GM12878 (cell line): ENCODE measurements at regions not wholly inside any gene's neighbourhood (a gene's known extent, or its start where the extent isn't known, plus 50 kb on each side); places are given as distances from the start of the nearest gene placed in this dataset.

Experiments used
- ATAC-seq: fragments of 200-7000 bp; cut with Tn5 transposase; 3 replicates; pipeline ENCODE4 v1.9.1; 2020; ENCODE audit warnings: mild to moderate bottlenecking, moderate library complexity
- BruUV-seq: library from RNA; stranded (reverse); fragments of 400-500 nt; replicated peaks from 2 replicates; lab custom pipeline; 2021; lab: Mats Ljungman, UMichigan
- CTCF ChIA-PET: fragments of 300-600 bp; sonication (Branson Sonifier 250); formaldehyde crosslinking; extraction: SDS; loops from one replicate; lab custom pipeline; 2021; ENCODE audit warnings: inconsistent platforms; lab: Yijun Ruan, JAX
- POLR2A ChIA-PET: fragments of 350-600 bp; formaldehyde crosslinking; extraction: SDS; loops from one replicate; lab custom pipeline; 2021; ENCODE audit warnings: inconsistent platforms; lab: Charles Lee
- RAD21 ChIA-PET: fragments of 300-600 bp; sonication (Branson Sonifier 250); formaldehyde crosslinking; loops from one replicate; lab custom pipeline; 2023; ENCODE audit warnings: antibody characterized with exemption; ENCODE audit not compliant: unreplicated experiment; lab: Charles Lee
- SMC1A ChIA-PET: fragments of 300-600 bp; sonication (Branson Sonifier 250); formaldehyde crosslinking; loops from one replicate; lab custom pipeline; 2023; ENCODE audit not compliant: unreplicated experiment, uncharacterized antibody; lab: Charles Lee
- DNase-seq: peaks from one replicate; pipeline ENCODE4 v3.0.0-alpha.2; 2011; ENCODE audit warnings: low read depth, low spot score
- FAIRE-seq: peaks from 3 replicates; lab custom pipeline; 2011; peaks lifted over from hg19 to GRCh38; lab: Jason Lieb, UNC
- H2AFZ ChIP-seq: 2 replicates; pipeline ENCODE4 v1.6.0; 2011; ENCODE audit warnings: low read depth, low read length, control low read depth; ENCODE audit not compliant: control insufficient read depth
- H3K27ac ChIP-seq: 2 replicates; pipeline ENCODE4 v1.5.1; 2011; ENCODE audit warnings: control low read depth; ENCODE audit not compliant: control insufficient read depth, insufficient read depth
- H3K27me3 ChIP-seq, 2 experiments: replicated peaks in 1 of 2; 2 replicates each; pipeline versions ENCODE4 v1.6.0 to v1.6.1; 2011; ENCODE audit warnings: low read length in 1 of 2; ENCODE audit not compliant: control insufficient read depth in 2 of 2, insufficient read depth in 2 of 2
- H3K36me3 ChIP-seq, 2 experiments: 2 replicates each; pipeline ENCODE4 v1.5.1; 2011; ENCODE audit warnings: low read length in 1 of 2; ENCODE audit not compliant: control insufficient read depth in 2 of 2, insufficient read depth in 2 of 2
- H3K4me1 ChIP-seq: 2 replicates; pipeline ENCODE4 v1.6.1; 2011; ENCODE audit warnings: mild to moderate bottlenecking, low read length, moderate library complexity, mixed read lengths; ENCODE audit not compliant: control insufficient read depth, insufficient read depth
- H3K4me2 ChIP-seq: 2 replicates; pipeline ENCODE4 v1.6.0; 2011; ENCODE audit warnings: control low read depth; ENCODE audit not compliant: control insufficient read depth, insufficient read depth
- H3K4me3 ChIP-seq: fragments of 200-600 bp; sonication (generic); 2 replicates; pipeline ENCODE4 v1.5.1; 2016
- H3K79me2 ChIP-seq: 2 replicates; pipeline ENCODE4 v1.6.0; 2011; ENCODE audit warnings: low read length; ENCODE audit not compliant: control insufficient read depth, insufficient read depth
- H3K9ac ChIP-seq: 2 replicates; pipeline ENCODE4 v1.8.0; 2011; ENCODE audit warnings: low read length, control low read depth, mixed read lengths; ENCODE audit not compliant: control insufficient read depth, insufficient read depth
- H3K9me3 ChIP-seq: replicated peaks from 3 replicates; pipeline ENCODE4 v1.5.1; 2011; ENCODE audit warnings: mild to moderate bottlenecking, low read length; ENCODE audit not compliant: control insufficient read depth, insufficient read depth
- H4K20me1 ChIP-seq: 2 replicates; pipeline ENCODE4 v1.6.0; 2011; ENCODE audit not compliant: control insufficient read depth, insufficient read depth
- ATF3 ChIP-seq: IDR thresholded peaks from 2 replicates; pipeline ENCODE4 v1.6.1; 2011; ENCODE audit warnings: low read depth, mild to moderate bottlenecking, low read length, moderate library complexity, borderline replicate concordance; ENCODE audit errors: extremely low read depth
- BRCA1 ChIP-seq: IDR thresholded peaks from 2 replicates; pipeline ENCODE4 v1.6.1; 2011; ENCODE audit warnings: low read depth, low read length, improper control_type of control experiment
- CEBPZ ChIP-seq: fragments of 150-350 bp; IDR thresholded peaks from 2 replicates; pipeline ENCODE4 v1.6.1; 2016; ENCODE audit warnings: low read depth, low read length
- ELK1 ChIP-seq: IDR thresholded peaks from 2 replicates; pipeline ENCODE4 v1.6.1; 2012; ENCODE audit warnings: low read depth, low read length, improper control_type of control experiment
- ESRRA ChIP-seq: IDR thresholded peaks from 2 replicates; pipeline ENCODE4 v1.6.1; 2012; ENCODE audit warnings: mild to moderate bottlenecking, low read length, improper control_type of control experiment
- EZH2 ChIP-seq: IDR thresholded peaks from 2 replicates; pipeline ENCODE4 v1.6.1; 2012; ENCODE audit warnings: low read depth, mild to moderate bottlenecking, control low read depth, inconsistent platforms, low read length, borderline replicate concordance; ENCODE audit not compliant: control insufficient read depth
- HCFC1 ChIP-seq: fragments of 150-350 bp; IDR thresholded peaks from 2 replicates; pipeline ENCODE4 v1.6.1; 2014; ENCODE audit warnings: low read length
- MTA3 ChIP-seq: IDR thresholded peaks from 2 replicates; pipeline ENCODE4 v1.6.1; 2012; ENCODE audit warnings: low read length, inconsistent platforms, borderline replicate concordance
- MXI1 ChIP-seq: fragments of 150-350 bp; IDR thresholded peaks from 2 replicates; pipeline ENCODE4 v1.6.1; 2011; ENCODE audit warnings: low read depth, mild to moderate bottlenecking, inconsistent platforms, low read length, improper control_type of control experiment
- POLR2A ChIP-seq: IDR thresholded peaks from 2 replicates; pipeline ENCODE4 v1.6.1; 2011; ENCODE audit warnings: low read depth, mild to moderate bottlenecking, low read length
- SIN3A ChIP-seq: IDR thresholded peaks from 2 replicates; pipeline ENCODE4 v1.6.1; 2012; ENCODE audit warnings: low read depth, low read length, improper control_type of control experiment
- SUPT20H ChIP-seq: IDR thresholded peaks from 2 replicates; pipeline ENCODE4 v1.6.1; 2011; ENCODE audit warnings: low read depth, mild to moderate bottlenecking, low read length, moderate library complexity, borderline replicate concordance; ENCODE audit not compliant: control insufficient read depth
- USF1 ChIP-seq: IDR thresholded peaks from 2 replicates; pipeline ENCODE4 v1.6.1; 2011; ENCODE audit warnings: borderline replicate concordance, low read depth, mild to moderate bottlenecking, moderate library complexity, mixed read lengths, low read length; ENCODE audit not compliant: insufficient read depth; ENCODE audit errors: extremely low read length
- ZBED1 ChIP-seq: IDR thresholded peaks from 2 replicates; pipeline ENCODE4 v1.6.1; 2016; ENCODE audit warnings: borderline replicate concordance
- ZNF622 ChIP-seq: fragments of 450-650 bp; IDR thresholded peaks from 2 replicates; pipeline ENCODE4 v1.6.1; 2017; ENCODE audit warnings: mild to moderate bottlenecking, inconsistent platforms
- WGBS: methylation state at CpG from one replicate; pipeline ENCODE4 v1.1.6; 2016; ENCODE audit warnings: low lambda C conversion rate; ENCODE audit not compliant: insufficient replicate concordance, insufficient coverage; ENCODE audit errors: missing lambda C conversion rate; 5-methylcytosine and 5-hydroxymethylcytosine counted together
- in situ Hi-C: fragments of 300-500 bp; cut with MboI; formaldehyde crosslinking; loops from 9 replicates; pipeline ENCODE4 v1.14.3; 2018; ENCODE audit warnings: mixed read lengths
- intact Hi-C: fragments of 100-400 bp; cut with micrococcal nuclease; formaldehyde crosslinking; loops from one replicate; pipeline ENCODE4 v1.14.2; 2022; ENCODE audit not compliant: unreplicated experiment
- TF ChIP-seq, protein P1 (sequence below): fragments of 450-650 bp; conservative IDR thresholded peaks from 2 replicates; pipeline ENCODE4 v1.6.1; 2017; ENCODE audit warnings: mild to moderate bottlenecking, moderate library complexity

DNA sequence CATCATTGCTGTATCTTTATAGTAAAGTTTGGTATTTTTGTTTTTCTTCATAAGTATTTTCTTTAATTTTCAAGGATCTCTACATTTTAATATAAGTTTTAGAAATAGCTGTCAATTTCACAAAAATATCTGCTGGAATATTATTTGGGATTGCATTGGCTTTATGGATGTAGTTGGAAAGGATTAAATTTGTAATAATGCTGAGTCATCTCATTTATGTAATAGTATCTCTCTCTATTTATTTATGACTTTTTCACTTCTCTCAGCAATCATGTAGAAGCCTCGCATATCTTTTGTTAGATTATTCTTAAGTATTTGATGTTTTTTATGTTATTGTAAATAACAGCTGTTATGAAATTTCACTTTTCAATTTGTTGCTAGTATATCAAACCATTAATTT lies 223.1 kb upstream of the POGK start (continued):
- TF ChIP-seq EZH2 (no peak), ESRRA (no peak), ATF3 (no peak), ZNF622 (no peak), ELK1 (no peak), MTA3 (no peak)
- TF ChIP-seq, protein P1, sequence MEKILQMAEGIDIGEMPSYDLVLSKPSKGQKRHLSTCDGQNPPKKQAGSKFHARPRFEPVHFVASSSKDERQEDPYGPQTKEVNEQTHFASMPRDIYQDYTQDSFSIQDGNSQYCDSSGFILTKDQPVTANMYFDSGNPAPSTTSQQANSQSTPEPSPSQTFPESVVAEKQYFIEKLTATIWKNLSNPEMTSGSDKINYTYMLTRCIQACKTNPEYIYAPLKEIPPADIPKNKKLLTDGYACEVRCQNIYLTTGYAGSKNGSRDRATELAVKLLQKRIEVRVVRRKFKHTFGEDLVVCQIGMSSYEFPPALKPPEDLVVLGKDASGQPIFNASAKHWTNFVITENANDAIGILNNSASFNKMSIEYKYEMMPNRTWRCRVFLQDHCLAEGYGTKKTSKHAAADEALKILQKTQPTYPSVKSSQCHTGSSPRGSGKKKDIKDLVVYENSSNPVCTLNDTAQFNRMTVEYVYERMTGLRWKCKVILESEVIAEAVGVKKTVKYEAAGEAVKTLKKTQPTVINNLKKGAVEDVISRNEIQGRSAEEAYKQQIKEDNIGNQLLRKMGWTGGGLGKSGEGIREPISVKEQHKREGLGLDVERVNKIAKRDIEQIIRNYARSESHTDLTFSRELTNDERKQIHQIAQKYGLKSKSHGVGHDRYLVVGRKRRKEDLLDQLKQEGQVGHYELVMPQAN: no peak

DNA sequence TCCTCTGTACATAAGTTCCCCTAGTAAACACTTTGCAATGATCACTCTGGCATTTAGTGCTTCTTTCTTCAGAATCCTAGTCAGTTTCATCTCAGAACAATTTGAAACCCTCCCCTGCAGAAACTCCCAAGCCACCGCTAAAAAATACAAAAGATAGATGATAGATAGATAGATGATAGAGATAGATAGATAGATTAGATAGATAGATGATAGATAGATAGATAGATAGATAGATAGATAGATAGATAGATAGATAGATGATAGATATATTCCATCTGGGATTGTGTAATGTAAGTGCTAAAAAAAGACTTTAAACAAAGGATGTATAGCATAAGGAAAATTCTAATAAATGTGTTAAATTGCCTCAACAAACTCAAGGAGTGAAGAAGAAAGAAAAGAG lies 212.6 kb upstream of the POGK start:
- Histone ChIP-seq H3K27ac (no peak overlapping the region), H3K36me3 (no peaks in the 10 kb centered on the region), H3K4me3 (no peak overlapping the region), H3K4me2 (no peak overlapping the region), H3K79me2 (no peaks in the 10 kb centered on the region), H3K9me3 (no peaks in the 10 kb centered on the region), H3K9ac (no peak overlapping the region), H2AFZ (no peak overlapping the region), H4K20me1 (no peaks in the 10 kb centered on the region), H3K27me3 (no peaks in the 10 kb centered on the region), H3K4me1 (no peaks in the 10 kb centered on the region)
- ChIA-PET CTCF (no interaction called here), POLR2A (no interaction called here), SMC1A (no interaction called here), RAD21 (interaction anchor here (0.7 kb wide), 1 partner anchor 19 kb away, joined by 3 read pairs; no protein-coding TSS in a partner anchor)
- in situ Hi-C loops: no loop called here
- ATAC-seq (no peak), FAIRE-seq (no peak), DNase-seq (no peak)
- intact Hi-C loops: no loop called here
- WGBS: 44% methylated on average over 1 of the region's 1 CpG
- no TSS peak for BruUV-seq
- TF ChIP-seq HCFC1: no peak
- TF ChIP-seq SUPT20H: no peak
- TF ChIP-seq USF1: no peak
- no peak for TF ChIP-seq POLR2A
- TF ChIP-seq ZBED1: no peak
- no peak for TF ChIP-seq CEBPZ
- TF ChIP-seq SIN3A: no peak
- TF ChIP-seq BRCA1: no peak
- no peak for TF ChIP-seq MXI1
